ENCODE measurements at regions not wholly inside any gene's neighbourhood (a gene's known extent, or its start where the extent isn't known, plus 50 kb on each side); places are given as distances from the start of the nearest gene placed in this dataset.
"Not testable (repeated sequence)": the region's sequence is repeated elsewhere in the genome, so short reads cannot be mapped to it uniquely, and the experiment has no call there.

DNA sequence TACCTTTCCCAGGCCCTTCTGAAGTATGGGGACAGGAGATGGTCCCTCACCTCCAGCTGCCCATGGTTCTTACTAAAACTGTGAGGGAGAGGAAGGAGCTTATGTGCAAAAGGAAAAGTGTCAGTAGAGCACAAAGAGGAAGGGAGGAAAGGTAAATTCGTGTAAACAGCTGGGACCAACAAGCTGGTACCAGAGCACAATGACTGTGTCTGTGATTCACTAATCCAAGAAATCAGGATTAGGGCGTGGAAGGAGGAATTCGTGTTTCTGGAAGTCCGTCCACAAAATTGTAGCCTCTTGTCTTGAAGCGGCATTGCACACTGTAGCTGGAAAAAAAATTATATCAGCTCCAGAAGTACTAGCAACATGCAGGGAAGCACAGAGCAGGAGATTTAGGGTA lies 129.0 kb upstream of the RREB1 start:
- DNase-seq (ENCODE audit: low spot score), result no peak

- no peak for DNase-seq (ENCODE audit: low spot score)
Observed at GRCh38 chr6:6980999-6981597, 126.7 kb upstream of the RREB1 start.

DNA sequence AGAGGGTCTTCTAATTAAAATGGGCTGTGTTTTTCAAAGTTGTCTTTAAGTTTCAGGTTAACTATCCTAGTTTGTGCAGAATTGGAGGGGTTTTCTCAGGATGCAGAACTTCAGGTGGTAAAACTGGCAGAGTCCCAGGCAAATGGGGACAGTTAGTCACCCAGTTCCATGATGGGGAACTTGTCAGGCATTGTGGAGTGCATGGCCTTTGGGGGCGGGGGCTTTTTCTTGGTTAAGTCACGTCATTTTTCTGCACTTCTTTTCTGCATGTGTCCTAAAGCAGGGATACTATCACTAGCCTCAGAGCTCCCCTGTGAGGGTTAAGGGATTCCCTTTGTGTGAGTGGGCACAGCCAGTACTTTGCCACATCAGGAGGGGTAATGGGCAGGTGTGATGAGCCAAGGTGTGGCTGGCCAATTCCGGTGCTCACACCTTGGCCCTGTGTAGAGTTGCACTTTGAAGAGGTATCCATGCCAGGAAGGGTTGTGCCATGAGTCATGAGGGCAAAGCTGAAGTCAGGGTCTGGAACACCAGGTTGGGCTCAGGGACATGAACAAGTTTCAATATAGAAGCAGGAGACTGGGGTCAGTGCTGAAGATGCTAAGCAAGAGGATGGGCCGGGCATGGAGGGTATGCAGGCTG lies 126.0 kb upstream of the RREB1 start:
- no peak for DNase-seq (ENCODE audit: low spot score)

DNA sequence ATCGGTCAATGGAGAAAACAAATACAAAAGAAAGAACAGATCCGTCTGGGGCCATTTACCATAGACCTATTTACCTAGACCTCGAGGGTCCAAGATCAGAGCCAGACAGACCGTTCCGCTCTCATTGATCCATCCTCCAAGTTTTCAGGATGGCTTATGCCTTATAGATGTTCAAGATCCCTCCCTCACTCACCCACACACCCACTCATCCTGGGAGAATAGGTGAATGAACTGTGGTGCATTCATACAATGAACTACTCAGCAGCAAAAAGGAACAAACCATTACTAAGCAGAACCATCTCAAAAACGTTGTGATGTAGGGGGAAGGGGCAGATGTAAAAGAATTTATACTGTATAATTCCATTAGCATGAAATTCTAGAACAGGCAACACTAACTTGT lies 125.1 kb upstream of the RREB1 start:
- no peak for DNase-seq (ENCODE audit: low spot score)

- no peak for DNase-seq (ENCODE audit: low spot score)
Observed at GRCh38 chr6:6984585-6985366, 123.0 kb upstream of the RREB1 start.

DNA sequence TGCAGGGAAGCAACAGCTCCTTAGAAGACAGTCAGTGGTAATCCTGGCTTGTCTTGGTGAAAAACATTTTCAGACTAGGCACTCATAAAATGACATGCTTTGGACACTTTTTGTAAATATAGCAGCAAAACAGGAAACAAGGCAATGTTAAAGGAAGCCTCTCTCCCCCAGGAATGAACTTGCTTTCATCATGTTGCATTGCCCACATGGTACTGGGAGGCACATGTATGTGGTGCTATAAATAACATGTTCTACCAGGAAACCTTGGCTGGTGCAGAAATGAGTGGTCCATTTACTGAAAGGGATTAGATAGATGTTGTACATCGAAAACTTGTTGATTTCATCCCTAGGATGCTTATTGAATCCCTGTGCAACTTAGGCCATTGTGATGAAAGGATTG lies 121.4 kb upstream of the RREB1 start:
- peak; percentile 8 for DNase-seq (ENCODE audit: low spot score)

DNA sequence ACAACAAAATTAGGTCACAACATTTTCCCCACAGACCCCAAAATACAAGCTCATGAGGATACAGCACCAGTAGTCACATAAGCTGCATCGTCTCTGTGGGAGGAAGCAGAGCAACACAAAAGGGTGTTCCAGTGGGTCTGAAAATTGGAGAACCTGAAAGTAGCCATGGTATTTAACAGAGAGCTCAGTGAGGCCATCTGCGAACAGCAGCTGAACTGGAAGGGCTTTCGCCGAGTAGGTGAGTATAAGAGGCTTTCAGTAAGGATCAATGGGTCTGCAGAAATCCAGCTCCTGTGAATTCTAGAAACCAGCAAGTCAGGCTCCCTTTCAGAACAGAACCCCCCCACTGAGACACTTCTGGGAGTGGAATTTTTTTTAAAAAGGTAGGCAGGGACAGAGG lies 120.0 kb upstream of the RREB1 start:
- peak; percentile 16 for DNase-seq (ENCODE audit: low spot score)

- not testable (repeated sequence) for DNase-seq (ENCODE audit: low spot score)
Observed at GRCh38 chr6:6990059-6990458, 117.7 kb upstream of the RREB1 start.

DNA sequence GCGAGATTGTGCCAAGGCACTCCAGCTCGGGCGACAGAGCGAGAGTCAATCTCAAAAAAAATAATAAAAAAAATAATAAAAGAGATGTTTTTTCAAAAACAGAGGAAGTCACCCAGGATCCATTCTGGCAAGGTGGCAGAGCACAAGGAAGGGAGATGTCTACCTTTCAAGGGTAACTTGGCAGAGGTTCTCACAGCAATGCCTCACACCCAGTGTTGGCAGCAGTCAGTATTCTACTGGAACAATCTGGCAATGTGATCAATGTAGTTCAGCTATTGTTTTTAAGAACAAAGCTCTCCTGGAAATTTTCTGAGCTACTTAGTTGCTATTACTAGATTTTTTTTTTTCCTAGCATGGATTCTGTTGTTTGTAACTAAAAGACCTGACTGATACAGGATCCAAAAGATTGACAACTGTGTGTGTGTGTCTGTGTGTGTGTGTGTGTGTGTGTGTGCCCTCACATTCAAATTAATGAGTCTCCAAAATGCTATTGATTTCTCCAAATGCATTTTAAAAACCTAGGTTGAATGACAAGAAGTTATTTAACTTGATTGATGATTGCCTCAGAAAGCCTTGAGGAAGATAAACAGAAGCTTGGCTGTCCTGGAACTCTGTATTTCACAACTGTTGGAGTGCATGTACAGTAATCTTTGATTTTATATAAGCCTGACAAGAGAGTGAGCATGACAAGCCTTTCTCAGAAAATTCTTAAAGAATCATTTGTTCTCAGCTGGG lies 114.1 kb upstream of the RREB1 start:
- DNase-seq (ENCODE audit: low spot score), result no peak

- DNase-seq (ENCODE audit: low spot score), result no peak
Observed at GRCh38 chr6:6994796-6995195, 113.0 kb upstream of the RREB1 start.

- DNase-seq (ENCODE audit: low spot score), result no peak
Observed at GRCh38 chr6:6995328-6995727, 112.4 kb upstream of the RREB1 start.

DNA sequence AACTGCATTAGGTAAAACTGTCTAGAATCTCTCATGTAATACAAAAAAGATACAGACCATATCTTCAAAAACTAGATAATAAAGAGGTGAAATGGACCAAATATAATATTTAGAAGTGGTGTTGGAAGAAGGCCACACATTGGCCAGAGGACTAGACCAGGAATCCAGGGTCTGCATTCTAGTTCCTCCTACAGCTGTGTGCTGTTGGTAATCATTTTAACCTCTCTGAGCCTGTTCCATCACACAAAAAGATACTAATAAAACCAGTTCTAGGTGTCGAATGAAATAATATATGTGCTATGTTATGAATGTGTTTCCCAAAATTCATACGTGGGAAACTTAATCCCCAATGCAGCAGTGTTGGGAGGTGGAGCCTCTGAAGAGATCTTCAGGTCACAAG lies 111.6 kb upstream of the RREB1 start:
- DNase-seq (ENCODE audit: low spot score), result no peak

GRCh38 chr6:6997263-6998193 lies 110.2 kb upstream of the RREB1 start:
- no peak for DNase-seq (ENCODE audit: low spot score)

- DNase-seq (ENCODE audit: low spot score), result no peak
Observed at GRCh38 chr6:6998194-6998569, 109.6 kb upstream of the RREB1 start.

DNA sequence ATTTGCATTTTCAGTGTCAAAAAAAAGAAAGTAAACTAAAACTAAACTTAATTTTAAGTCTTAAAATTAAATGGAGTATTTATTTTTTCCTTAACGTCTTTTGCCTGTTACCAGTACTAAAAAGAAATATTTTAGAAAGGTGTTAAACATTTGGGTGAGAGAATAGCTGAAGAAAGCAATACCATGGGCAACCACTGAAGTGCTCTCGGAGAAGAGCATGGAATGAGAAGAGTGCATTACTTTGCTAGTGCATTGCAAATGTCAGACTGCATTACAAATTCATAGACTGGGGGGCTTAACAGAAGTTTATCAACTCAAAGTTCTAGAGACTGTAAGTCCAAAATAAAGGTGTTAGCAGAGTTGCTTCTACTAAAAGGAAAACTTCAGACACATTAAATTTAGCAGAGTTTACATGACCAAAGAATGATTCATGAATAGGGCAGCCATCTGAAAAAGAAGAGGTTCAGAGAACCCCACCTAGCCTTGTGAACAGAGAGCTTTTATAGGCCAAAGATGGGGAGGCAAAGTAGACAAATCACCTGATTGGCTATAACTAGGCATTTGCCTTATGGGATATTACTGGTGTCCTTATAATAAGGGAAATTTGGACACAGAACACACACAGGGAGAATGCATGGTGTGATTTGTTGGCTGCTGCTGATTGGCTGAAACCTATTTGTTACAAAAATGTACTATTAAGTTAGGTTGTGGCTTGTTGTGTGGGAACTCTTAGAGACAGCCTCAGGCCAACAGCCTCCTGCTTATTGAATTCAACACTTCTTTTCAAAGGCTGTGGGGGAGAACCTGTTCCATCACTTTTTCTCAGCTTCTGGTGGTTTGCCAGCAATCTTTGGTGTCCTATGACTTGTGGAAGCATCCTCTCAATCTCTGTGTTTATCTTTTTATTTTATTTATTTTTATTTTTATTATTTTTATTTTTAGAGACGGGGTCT lies 106.7 kb upstream of the RREB1 start:
- no peak for DNase-seq (ENCODE audit: low spot score)

GRCh38 chr6:7003041-7003440 lies 104.7 kb upstream of the RREB1 start:
- DNase-seq (ENCODE audit: low spot score), result no peak

GRCh38 chr6:7004581-7005297 lies 103.0 kb upstream of the RREB1 start:
- DNase-seq (ENCODE audit: low spot score), result no peak

- no peak for DNase-seq (ENCODE audit: low spot score)
Observed at GRCh38 chr6:7006515-7007191, 101.1 kb upstream of the RREB1 start.

DNA sequence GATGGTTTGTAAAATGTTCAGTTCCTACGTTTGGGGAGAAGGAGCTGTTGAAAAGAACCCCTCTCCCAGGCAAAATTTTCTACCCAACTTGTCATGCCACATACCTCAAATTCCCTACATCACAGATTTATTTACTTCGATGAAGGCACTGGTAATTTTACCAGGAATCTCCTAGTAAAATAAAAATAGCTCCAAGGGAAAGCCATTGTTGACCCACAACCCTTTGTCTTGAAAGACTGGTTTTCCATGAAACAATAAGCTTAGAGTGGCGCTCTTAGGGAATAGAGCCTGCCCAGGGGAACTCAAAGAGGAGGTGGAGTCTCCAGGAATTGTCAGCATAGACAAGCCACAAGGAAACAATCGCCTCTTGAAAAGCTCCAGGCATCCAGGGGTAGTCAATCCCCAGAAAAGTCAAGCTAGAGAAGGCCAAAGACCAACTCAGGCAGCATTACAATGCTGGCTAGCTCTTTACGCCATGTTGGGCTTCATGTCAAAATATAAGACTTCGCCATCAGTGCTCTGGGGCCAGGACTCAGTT lies 99.2 kb upstream of the RREB1 start:
- no peak for DNase-seq (ENCODE audit: low spot score)
